ENCODE measurements at regions not wholly inside any gene's neighbourhood (a gene's known extent, or its start where the extent isn't known, plus 50 kb on each side); places are given as distances from the start of the nearest gene placed in this dataset.

GRCh38 chr14:65303899-65304222, 108.7 kb upstream of the FUT8 start:
- no peaks in the 10 kb centered on the region for H3K27me3 ChIP-seq (ENCODE audit: control insufficient read depth in 2 of 2, insufficient read depth in 2 of 2, low read length in 2 of 2)
- H3K27ac ChIP-seq (ENCODE audit: low read depth in 2 of 2, low read length in 2 of 2): peak overlapping the region in 1 of 2 donors; percentile 33
- no peaks in the 10 kb centered on the region for H3K9me3 ChIP-seq (ENCODE audit: control insufficient read depth in 2 of 2, low read length in 2 of 2)
- no peak overlapping the region for H3K4me3 ChIP-seq (ENCODE audit: low read length in 2 of 2)
- no peak overlapping the region for H3K9ac ChIP-seq (ENCODE audit: low read depth in 1 of 2, low read length in 2 of 2)
- no peaks in the 10 kb centered on the region for H3K36me3 ChIP-seq (ENCODE audit: control insufficient read depth in 2 of 2, insufficient read depth in 2 of 2, low read length in 2 of 2)
- H3K4me1 ChIP-seq (ENCODE audit: control insufficient read depth in 2 of 2, insufficient read depth in 2 of 2, low read length in 2 of 2): peaks cover 17 to 26% of the 10 kb centered on the region in 2 donors

DNA sequence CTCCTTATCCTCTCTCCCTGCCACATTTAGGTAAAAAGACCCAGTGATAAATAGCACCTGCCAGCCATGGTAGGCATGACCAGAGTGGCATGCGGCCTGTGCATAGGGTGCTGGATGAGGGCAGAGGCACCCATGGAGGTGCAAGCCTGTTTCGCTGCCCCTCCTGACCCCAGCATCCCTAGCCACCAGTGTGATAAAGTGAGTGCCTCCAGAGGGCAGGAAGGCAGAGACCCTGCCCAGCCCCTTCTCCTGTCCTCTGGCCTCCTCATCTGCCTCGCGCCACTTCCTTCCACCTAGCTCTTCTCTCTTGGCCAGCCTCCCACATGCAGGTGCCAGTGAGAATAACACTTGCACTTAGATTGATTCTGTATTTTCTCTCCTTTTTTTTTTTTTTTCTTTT, 108.3 kb upstream of the FUT8 start:
- Histone ChIP-seq H3K27me3 (ENCODE audit: control insufficient read depth in 2 of 2, insufficient read depth in 2 of 2, low read length in 2 of 2) (no peaks in the 10 kb centered on the region), H3K9me3 (ENCODE audit: control insufficient read depth in 2 of 2, low read length in 2 of 2) (no peaks in the 10 kb centered on the region), H3K36me3 (ENCODE audit: control insufficient read depth in 2 of 2, insufficient read depth in 2 of 2, low read length in 2 of 2) (no peaks in the 10 kb centered on the region), H3K27ac (ENCODE audit: low read depth in 2 of 2, low read length in 2 of 2) (peak overlapping the region in 1 of 2 donors; percentile 33), H3K4me3 (ENCODE audit: low read length in 2 of 2) (no peak overlapping the region), H3K9ac (ENCODE audit: low read depth in 1 of 2, low read length in 2 of 2) (no peak overlapping the region), H3K4me1 (ENCODE audit: control insufficient read depth in 2 of 2, insufficient read depth in 2 of 2, low read length in 2 of 2) (peaks cover 17 to 26% of the 10 kb centered on the region in 2 donors)

GRCh38 chr14:65304963-65305362, 107.6 kb upstream of the FUT8 start:
- Histone ChIP-seq H3K27me3 (ENCODE audit: control insufficient read depth in 2 of 2, insufficient read depth in 2 of 2, low read length in 2 of 2) (no peaks in the 10 kb centered on the region), H3K36me3 (ENCODE audit: control insufficient read depth in 2 of 2, insufficient read depth in 2 of 2, low read length in 2 of 2) (no peaks in the 10 kb centered on the region), H3K27ac (ENCODE audit: low read depth in 2 of 2, low read length in 2 of 2) (no peak overlapping the region), H3K9ac (ENCODE audit: low read depth in 1 of 2, low read length in 2 of 2) (no peak overlapping the region), H3K4me1 (ENCODE audit: control insufficient read depth in 2 of 2, insufficient read depth in 2 of 2, low read length in 2 of 2) (peaks cover 14 to 26% of the 10 kb centered on the region in 2 donors), H3K4me3 (ENCODE audit: low read length in 2 of 2) (no peak overlapping the region), H3K9me3 (ENCODE audit: control insufficient read depth in 2 of 2, low read length in 2 of 2) (no peaks in the 10 kb centered on the region)

DNA sequence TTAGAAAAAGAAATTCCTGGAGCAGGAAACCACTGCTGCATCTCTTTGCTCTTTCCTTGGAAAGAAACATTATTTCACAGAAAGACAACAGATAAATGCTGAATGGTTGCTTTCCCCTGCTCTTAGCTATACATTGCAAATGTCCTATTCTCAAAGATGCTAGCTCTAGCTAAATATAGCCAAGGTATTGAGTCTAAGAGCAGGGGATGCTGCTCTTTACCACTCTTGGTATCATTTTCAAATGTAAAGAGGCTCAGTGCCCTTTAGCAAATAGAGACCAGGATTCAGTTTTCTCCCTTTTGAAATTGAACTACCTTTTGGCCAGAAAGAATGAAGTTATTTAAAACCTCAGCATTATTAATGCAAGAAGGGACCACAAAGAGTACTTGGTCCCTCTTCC, 104.0 kb upstream of the FUT8 start:
- no peak overlapping the region for H3K27ac ChIP-seq (ENCODE audit: low read depth in 2 of 2, low read length in 2 of 2)
- H3K27me3 ChIP-seq (ENCODE audit: control insufficient read depth in 2 of 2, insufficient read depth in 2 of 2, low read length in 2 of 2): no peaks in the 10 kb centered on the region
- H3K9ac ChIP-seq (ENCODE audit: low read depth in 1 of 2, low read length in 2 of 2): no peak overlapping the region
- H3K36me3 ChIP-seq (ENCODE audit: control insufficient read depth in 2 of 2, insufficient read depth in 2 of 2, low read length in 2 of 2): no peaks in the 10 kb centered on the region
- H3K4me3 ChIP-seq (ENCODE audit: low read length in 2 of 2): no peak overlapping the region
- H3K9me3 ChIP-seq (ENCODE audit: control insufficient read depth in 2 of 2, low read length in 2 of 2): no peaks in the 10 kb centered on the region
- H3K4me1 ChIP-seq (ENCODE audit: control insufficient read depth in 2 of 2, insufficient read depth in 2 of 2, low read length in 2 of 2): peaks cover 3 to 4% of the 10 kb centered on the region in 2 donors

DNA sequence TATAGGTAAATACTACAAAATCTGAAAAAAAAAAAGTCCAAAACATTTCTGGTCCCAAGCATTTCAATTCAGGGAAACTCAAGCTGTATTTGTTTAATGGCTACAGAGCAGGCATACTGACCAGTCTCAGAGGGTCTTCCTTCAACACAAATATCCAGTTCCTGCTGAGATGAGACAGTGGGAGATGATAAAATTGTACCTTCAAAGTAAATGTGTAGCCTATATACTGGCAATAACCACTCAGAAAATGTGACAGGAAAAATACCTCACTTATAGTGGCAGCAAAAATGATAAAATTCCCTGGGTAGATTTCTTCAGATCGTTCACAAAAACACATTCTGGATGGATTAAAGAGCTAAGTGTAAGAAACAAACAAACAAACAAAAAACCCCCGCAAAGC, 102.0 kb upstream of the FUT8 start:
- Histone ChIP-seq H3K4me3 (ENCODE audit: low read length in 2 of 2) (no peak overlapping the region), H3K4me1 (ENCODE audit: control insufficient read depth in 2 of 2, insufficient read depth in 2 of 2, low read length in 2 of 2) (no peaks in the 10 kb centered on the region), H3K36me3 (ENCODE audit: control insufficient read depth in 2 of 2, insufficient read depth in 2 of 2, low read length in 2 of 2) (no peaks in the 10 kb centered on the region), H3K27me3 (ENCODE audit: control insufficient read depth in 2 of 2, insufficient read depth in 2 of 2, low read length in 2 of 2) (no peaks in the 10 kb centered on the region), H3K27ac (ENCODE audit: low read depth in 2 of 2, low read length in 2 of 2) (no peak overlapping the region), H3K9me3 (ENCODE audit: control insufficient read depth in 2 of 2, low read length in 2 of 2) (no peaks in the 10 kb centered on the region), H3K9ac (ENCODE audit: low read depth in 1 of 2, low read length in 2 of 2) (no peak overlapping the region)

- H3K27ac ChIP-seq (ENCODE audit: low read depth in 2 of 2, low read length in 2 of 2): no peak overlapping the region
- no peaks in the 10 kb centered on the region for H3K27me3 ChIP-seq (ENCODE audit: control insufficient read depth in 2 of 2, insufficient read depth in 2 of 2, low read length in 2 of 2)
- no peak overlapping the region for H3K4me3 ChIP-seq (ENCODE audit: low read length in 2 of 2)
- H3K36me3 ChIP-seq (ENCODE audit: control insufficient read depth in 2 of 2, insufficient read depth in 2 of 2, low read length in 2 of 2): no peaks in the 10 kb centered on the region
- no peaks in the 10 kb centered on the region for H3K4me1 ChIP-seq (ENCODE audit: control insufficient read depth in 2 of 2, insufficient read depth in 2 of 2, low read length in 2 of 2)
- H3K9ac ChIP-seq (ENCODE audit: low read depth in 1 of 2, low read length in 2 of 2): no peak overlapping the region
- H3K9me3 ChIP-seq (ENCODE audit: control insufficient read depth in 2 of 2, low read length in 2 of 2): no peaks in the 10 kb centered on the region
These were observed 99.7 kb upstream of the FUT8 start for GRCh38 chr14:65312859-65313258.

GRCh38 chr14:65318636-65319506, 93.7 kb upstream of the FUT8 start:
- Histone ChIP-seq H3K9ac (ENCODE audit: low read depth in 1 of 2, low read length in 2 of 2) (no peak overlapping the region), H3K9me3 (ENCODE audit: control insufficient read depth in 2 of 2, low read length in 2 of 2) (no peaks in the 10 kb centered on the region), H3K4me1 (ENCODE audit: control insufficient read depth in 2 of 2, insufficient read depth in 2 of 2, low read length in 2 of 2) (peaks cover 0 to 5% of the 10 kb centered on the region in 2 donors), H3K4me3 (ENCODE audit: low read length in 2 of 2) (peak overlapping the region in 1 of 2 donors; percentile 9), H3K27me3 (ENCODE audit: control insufficient read depth in 2 of 2, insufficient read depth in 2 of 2, low read length in 2 of 2) (no peaks in the 10 kb centered on the region), H3K36me3 (ENCODE audit: control insufficient read depth in 2 of 2, insufficient read depth in 2 of 2, low read length in 2 of 2) (no peaks in the 10 kb centered on the region), H3K27ac (ENCODE audit: low read depth in 2 of 2, low read length in 2 of 2) (peak overlapping the region in 1 of 2 donors; percentile 54)

DNA sequence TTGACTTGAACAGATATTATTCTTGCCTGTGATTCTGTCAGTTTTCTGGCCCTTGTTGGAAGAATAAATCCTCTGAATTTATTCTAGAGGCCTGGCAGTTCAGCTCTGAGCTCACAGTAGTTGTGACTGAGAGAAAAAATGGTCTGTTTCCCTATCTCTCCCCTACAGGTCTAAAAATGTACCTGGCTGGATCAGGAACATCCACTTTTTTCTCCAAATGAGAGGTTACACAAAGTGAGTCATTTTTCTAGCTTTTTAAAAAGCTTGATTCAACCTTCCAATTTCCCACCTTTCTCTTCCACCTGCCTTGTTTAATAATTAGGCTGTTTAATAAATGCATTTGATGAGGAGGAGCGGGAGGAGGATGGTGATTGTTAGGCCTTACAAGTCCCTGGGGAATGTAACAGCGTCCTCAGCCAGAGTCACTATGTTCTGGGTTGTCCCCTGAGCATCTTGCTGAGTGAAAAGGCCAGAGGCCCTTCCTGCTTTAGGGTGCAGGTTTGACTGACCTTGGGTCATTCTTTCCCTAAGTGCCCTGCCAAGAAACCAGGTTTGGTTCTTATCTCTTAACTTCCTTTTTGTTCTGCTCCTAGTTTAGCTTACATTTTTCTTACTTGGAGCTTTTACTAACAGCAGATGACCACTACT, 91.7 kb upstream of the FUT8 start:
- Histone ChIP-seq H3K27me3 (ENCODE audit: control insufficient read depth in 2 of 2, insufficient read depth in 2 of 2, low read length in 2 of 2) (no peaks in the 10 kb centered on the region), H3K4me1 (ENCODE audit: control insufficient read depth in 2 of 2, insufficient read depth in 2 of 2, low read length in 2 of 2) (peaks cover 0 to 5% of the 10 kb centered on the region in 2 donors), H3K9ac (ENCODE audit: low read depth in 1 of 2, low read length in 2 of 2) (no peak overlapping the region), H3K36me3 (ENCODE audit: control insufficient read depth in 2 of 2, insufficient read depth in 2 of 2, low read length in 2 of 2) (no peaks in the 10 kb centered on the region), H3K9me3 (ENCODE audit: control insufficient read depth in 2 of 2, low read length in 2 of 2) (no peaks in the 10 kb centered on the region), H3K4me3 (ENCODE audit: low read length in 2 of 2) (no peak overlapping the region), H3K27ac (ENCODE audit: low read depth in 2 of 2, low read length in 2 of 2) (no peak overlapping the region)

- Histone ChIP-seq H3K27me3 (ENCODE audit: control insufficient read depth in 2 of 2, insufficient read depth in 2 of 2, low read length in 2 of 2) (no peaks in the 10 kb centered on the region), H3K9me3 (ENCODE audit: control insufficient read depth in 2 of 2, low read length in 2 of 2) (no peaks in the 10 kb centered on the region), H3K4me1 (ENCODE audit: control insufficient read depth in 2 of 2, insufficient read depth in 2 of 2, low read length in 2 of 2) (peaks cover 0 to 5% of the 10 kb centered on the region in 2 donors), H3K27ac (ENCODE audit: low read depth in 2 of 2, low read length in 2 of 2) (no peak overlapping the region), H3K36me3 (ENCODE audit: control insufficient read depth in 2 of 2, insufficient read depth in 2 of 2, low read length in 2 of 2) (no peaks in the 10 kb centered on the region), H3K4me3 (ENCODE audit: low read length in 2 of 2) (no peak overlapping the region), H3K9ac (ENCODE audit: low read depth in 1 of 2, low read length in 2 of 2) (no peak overlapping the region)
These were observed 91.1 kb upstream of the FUT8 start for GRCh38 chr14:65321370-65321875.

DNA sequence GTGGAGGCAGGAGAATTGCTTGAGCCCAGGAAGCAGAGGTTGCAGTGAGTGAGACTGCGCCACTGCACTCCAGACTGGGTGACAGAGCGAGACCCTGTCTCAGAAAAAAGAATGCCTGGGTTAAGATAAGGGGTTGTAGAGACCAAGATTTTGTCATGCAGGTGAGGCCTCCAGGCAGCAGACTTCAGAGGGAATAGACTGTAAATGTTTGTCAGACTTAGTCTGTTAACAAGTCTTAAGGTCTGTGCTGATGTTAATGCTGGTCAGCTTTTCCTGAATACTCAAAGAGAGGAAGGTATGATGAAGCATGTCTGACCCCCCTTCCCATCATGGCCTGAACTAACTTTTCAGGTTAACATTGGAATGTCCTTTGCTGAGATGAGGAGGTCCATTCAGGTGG, 83.0 kb upstream of the FUT8 start:
- H3K4me3 ChIP-seq (ENCODE audit: low read length in 2 of 2): no peak overlapping the region
- peaks cover 7 to 10% of the 10 kb centered on the region in 2 donors for H3K4me1 ChIP-seq (ENCODE audit: control insufficient read depth in 2 of 2, insufficient read depth in 2 of 2, low read length in 2 of 2)
- no peak overlapping the region for H3K27ac ChIP-seq (ENCODE audit: low read depth in 2 of 2, low read length in 2 of 2)
- no peaks in the 10 kb centered on the region for H3K9me3 ChIP-seq (ENCODE audit: control insufficient read depth in 2 of 2, low read length in 2 of 2)
- no peaks in the 10 kb centered on the region for H3K27me3 ChIP-seq (ENCODE audit: control insufficient read depth in 2 of 2, insufficient read depth in 2 of 2, low read length in 2 of 2)
- H3K9ac ChIP-seq (ENCODE audit: low read depth in 1 of 2, low read length in 2 of 2): no peak overlapping the region
- H3K36me3 ChIP-seq (ENCODE audit: control insufficient read depth in 2 of 2, insufficient read depth in 2 of 2, low read length in 2 of 2): no peaks in the 10 kb centered on the region
